H1 (cell line): ENCODE measurements at regions not wholly inside any gene's neighbourhood (a gene's known extent, or its start where the extent isn't known, plus 50 kb on each side); places are given as distances from the start of the nearest gene placed in this dataset.

Source experiments
- CHD7 ChIP-seq: fragments of 300-600 bp; sonication (generic); IDR thresholded peaks from 2 replicates; pipeline ENCODE4 v1.7.1; 2012; ENCODE audit warnings: low read length, moderate library complexity, mild to moderate bottlenecking, inconsistent platforms; ENCODE audit not compliant: insufficient replicate concordance
- TF ChIP-seq, protein P1 (sequence below): IDR thresholded peaks from 2 replicates; pipeline ENCODE4 v1.6.1; 2012; ENCODE audit warnings: inconsistent platforms

GRCh38 chr12:98235301-98235700, 280.1 kb upstream of the TMPO start (continued):
- no peak for TF ChIP-seq CHD7
- TF ChIP-seq, protein P1, sequence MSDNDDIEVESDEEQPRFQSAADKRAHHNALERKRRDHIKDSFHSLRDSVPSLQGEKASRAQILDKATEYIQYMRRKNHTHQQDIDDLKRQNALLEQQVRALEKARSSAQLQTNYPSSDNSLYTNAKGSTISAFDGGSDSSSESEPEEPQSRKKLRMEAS, result no peak
- TF ChIP-seq, all 59 proteins: peak for 0
